HG03196 (cell line): ENCODE measurements at regions not wholly inside any gene's neighbourhood (a gene's known extent, or its start where the extent isn't known, plus 50 kb on each side); places are given as distances from the start of the nearest gene placed in this dataset.

Experiments used
- ATAC-seq: cut with Tn5 transposase; IDR thresholded peaks from one replicate; pipeline ENCODE4 v1.9.1; 2021; ENCODE audit not compliant: unreplicated experiment

GRCh38 chr18:28602391-28602790 is 425.5 kb upstream of the CDH2 start:
- ATAC-seq: no peak

- no peak for ATAC-seq
These were observed 417.1 kb upstream of the CDH2 start for GRCh38 chr18:28594034-28594433.

- no peak for ATAC-seq
These were observed 412.1 kb upstream of the CDH2 start for GRCh38 chr18:28588884-28589549.

- no peak for ATAC-seq
These were observed 407.8 kb upstream of the CDH2 start for GRCh38 chr18:28584731-28585130.

DNA sequence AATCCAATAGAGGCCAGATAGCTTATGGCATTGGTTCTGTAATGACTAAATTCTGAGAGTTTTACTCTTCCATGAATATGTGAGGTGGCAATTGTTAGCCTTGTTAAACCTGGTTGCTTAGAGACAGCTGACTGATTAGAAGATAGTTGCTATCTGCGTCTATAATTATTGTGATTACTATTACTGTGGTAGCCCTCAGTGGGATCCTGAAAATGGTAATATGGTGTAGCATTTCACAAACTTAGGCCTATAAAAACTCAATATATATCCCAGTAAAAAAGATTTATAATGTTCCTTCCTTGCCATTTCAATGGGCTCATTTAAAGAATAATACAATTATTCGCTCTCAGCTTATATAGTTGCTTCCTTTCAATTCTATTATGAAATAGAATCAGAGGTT is 405.8 kb upstream of the CDH2 start:
- no peak for ATAC-seq

DNA sequence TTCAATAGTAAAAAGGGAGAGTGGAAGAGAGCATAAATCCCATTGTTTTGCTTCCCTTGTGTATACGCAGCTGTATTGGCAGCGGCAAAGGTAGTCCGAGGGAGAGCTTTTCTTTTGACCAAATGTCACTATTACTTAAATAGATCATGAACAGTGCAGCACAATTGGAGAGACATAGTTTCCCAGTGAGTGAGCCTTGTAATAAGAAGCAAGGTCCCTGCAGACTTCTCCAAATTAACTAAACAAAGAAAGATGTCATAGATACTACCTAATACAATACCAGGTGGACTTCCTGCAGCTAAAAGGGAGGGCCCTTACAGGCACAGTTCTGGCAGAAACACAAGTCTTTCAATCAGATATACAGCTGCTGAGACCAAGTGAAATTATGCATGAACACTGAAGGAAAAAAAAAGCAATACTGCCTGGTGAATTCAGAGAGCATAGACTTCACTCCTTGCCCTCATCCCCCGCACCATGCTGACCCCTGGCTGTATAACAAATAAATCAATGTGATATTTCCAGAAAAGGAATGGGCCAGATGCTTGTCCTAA is 404.7 kb upstream of the CDH2 start:
- ATAC-seq: no peak

- ATAC-seq: no peak
These were observed 400.0 kb upstream of the CDH2 start for GRCh38 chr18:28576941-28577340.

- no peak for ATAC-seq
These were observed 398.2 kb upstream of the CDH2 start for GRCh38 chr18:28575123-28575522.

GRCh38 chr18:28574175-28574574 is 397.2 kb upstream of the CDH2 start:
- no peak for ATAC-seq

- no peak for ATAC-seq
These were observed 395.0 kb upstream of the CDH2 start for GRCh38 chr18:28571929-28572328.

GRCh38 chr18:28560331-28560730 is 383.4 kb upstream of the CDH2 start:
- ATAC-seq: no peak

GRCh38 chr18:28559511-28559910 is 382.6 kb upstream of the CDH2 start:
- ATAC-seq: no peak

GRCh38 chr18:28541934-28542333 is 365.0 kb upstream of the CDH2 start:
- no peak for ATAC-seq

DNA sequence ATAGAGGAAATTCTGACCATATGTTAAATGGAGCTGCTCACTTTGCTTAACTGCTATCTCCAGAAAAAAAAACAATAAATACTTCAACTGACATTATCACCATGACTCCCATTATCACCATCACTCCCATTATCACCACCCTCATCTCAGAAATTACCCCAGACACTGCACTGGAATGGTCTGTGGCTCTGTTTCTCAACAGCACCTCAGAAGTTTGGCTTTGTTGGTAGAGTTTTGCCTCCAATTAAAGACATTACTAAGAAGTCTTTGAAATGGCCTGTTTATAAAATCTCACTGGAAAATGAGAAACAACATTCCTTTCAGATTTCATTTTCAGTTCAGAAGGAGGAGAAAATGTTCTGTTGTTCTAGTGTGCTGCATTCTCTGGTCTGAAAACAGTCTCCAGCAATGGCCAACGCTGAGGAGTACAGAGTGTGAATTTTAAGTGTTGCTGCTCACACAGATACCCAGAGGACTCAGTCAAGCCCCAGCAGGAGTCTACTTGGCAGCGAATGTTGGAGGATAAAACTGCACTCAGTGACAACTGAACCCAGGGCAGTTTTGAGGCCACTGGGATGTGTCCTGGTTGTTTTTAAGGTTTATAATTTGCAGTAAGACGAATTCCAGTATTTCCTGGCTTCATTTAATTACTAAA is 364.5 kb upstream of the CDH2 start:
- no peak for ATAC-seq

DNA sequence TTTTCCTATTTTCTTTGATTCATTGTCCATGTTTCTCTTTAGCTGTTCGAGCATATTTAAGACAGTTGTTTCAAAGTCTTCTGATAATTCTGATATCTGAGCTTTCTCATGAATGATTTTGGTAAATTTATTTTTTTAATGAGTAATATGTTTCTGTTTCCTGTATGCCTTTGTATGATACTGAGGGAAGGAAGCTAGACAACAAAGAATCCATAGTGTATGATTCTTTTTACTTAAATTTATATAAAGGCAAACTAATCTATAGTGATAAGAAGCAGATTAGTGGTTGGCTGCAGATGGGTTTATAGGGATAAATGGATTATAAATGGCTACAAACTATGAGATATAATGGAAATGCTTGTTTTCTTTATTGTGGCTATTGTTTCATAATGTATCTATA is 352.7 kb upstream of the CDH2 start:
- no peak for ATAC-seq

- no peak for ATAC-seq
These were observed 349.3 kb upstream of the CDH2 start for GRCh38 chr18:28526196-28526595.

DNA sequence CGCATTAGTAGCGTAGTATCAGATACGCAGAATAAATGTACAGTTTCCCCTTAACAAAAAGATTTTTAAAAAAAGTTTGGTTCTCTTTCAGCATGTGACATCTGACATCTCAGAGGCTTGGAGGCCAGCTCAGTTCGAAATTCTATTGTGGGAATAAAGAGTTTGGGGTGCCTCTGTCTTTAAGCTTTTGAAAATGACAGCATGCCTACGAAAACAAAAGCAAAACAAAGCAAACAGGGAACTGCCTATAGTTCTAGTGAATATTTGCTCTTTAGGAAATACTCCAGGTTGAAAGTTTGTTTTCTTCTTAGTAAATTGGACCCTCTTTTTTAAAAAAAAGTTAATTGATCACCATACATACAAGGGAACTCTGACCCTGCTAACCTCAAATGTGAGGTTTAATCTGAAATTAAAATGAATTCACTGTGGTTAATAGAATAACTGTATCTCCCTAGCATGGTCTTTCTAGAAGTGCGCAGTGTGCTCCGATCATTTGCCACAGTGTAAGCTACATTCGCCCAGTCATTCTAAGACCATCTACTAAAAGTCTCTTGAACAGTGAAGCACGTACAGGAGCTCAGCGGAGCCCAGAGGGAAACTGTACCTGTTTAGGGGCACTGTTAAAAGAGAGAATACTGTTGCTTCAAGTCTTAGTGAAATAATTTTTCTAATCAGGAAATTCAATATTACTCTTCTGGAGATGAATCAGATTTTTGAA is 347.0 kb upstream of the CDH2 start:
- ATAC-seq: no peak

GRCh38 chr18:28522236-28522635 is 345.3 kb upstream of the CDH2 start:
- no peak for ATAC-seq

DNA sequence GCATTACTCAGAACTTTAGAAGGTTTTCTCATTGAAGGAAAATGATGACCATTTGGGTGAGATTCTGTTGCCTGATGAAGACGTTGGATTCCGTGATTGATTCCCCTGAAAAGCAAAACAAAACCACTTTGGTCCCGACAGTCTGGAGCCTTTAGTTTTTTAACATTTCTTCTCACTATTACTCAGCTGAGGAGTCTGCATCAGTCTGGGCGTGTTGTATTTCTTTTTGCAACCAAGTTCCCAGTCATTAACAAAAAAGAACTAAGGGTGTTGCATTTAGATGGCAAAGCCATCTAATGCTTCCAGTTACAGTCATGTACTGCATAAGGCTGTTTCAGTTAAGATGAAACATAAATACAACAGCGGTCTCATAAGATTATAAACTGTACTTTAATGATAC is 343.1 kb upstream of the CDH2 start:
- ATAC-seq: no peak

GRCh38 chr18:28514699-28515098 is 337.8 kb upstream of the CDH2 start:
- no peak for ATAC-seq

GRCh38 chr18:28512357-28512756 is 335.4 kb upstream of the CDH2 start:
- no peak for ATAC-seq

DNA sequence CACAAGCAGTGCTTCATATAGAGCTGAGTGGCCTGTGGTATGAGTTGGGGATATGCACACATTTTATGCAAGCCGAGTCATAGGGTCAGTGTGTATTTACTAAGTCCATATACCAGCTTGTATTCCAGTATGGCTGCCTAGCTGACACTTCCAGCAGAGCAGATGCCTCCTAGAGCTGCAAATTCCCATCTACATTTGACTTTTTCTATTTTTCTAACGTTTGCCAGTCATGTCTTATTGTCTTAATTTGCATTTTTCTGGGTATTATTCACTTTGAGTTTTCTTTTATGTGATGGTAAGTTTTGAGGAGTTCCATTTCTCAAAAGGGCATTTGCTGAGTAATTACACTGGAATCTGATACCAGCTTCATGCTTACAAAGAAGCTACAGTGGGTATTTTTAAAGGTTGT is 334.5 kb upstream of the CDH2 start:
- no peak for ATAC-seq
